Esophagus squamous epithelium (tissue), 5 donors: ENCODE measurements at regions not wholly inside any gene's neighbourhood (a gene's known extent, or its start where the extent isn't known, plus 50 kb on each side); places are given as distances from the start of the nearest gene placed in this dataset.
"Not testable (repeated sequence)": the region's sequence is repeated elsewhere in the genome, so short reads cannot be mapped to it uniquely, and the experiment has no call there.

ENCODE experiments used
- DNase-seq: peaks from one replicate; lab custom pipeline; 2025; lab: John Stamatoyannopoulos, UW
- H3K27ac ChIP-seq, 4 donors: fragments of 200-600 bp; sonication (generic); one replicate each; pipeline ENCODE4 v1.5.1; 2016 to 2019; ENCODE audit warnings: mild to moderate bottlenecking in 1 of 4
- H3K27me3 ChIP-seq, 4 donors: fragments of 200-600 bp; sonication (generic); 1 replicate in 3 of 4; 2 replicates in 1 of 4; pipeline versions ENCODE4 v1.5.1 to v1.6.0; 2017 to 2021; ENCODE audit warnings: antibody characterized with exemption in 1 of 4
- H3K36me3 ChIP-seq, 3 donors: fragments of 200-600 bp; sonication (generic); one replicate each; pipeline ENCODE4 v1.5.1; 2016 to 2019
- H3K4me1 ChIP-seq, 3 donors: fragments of 200-600 bp; sonication (generic); one replicate each; pipeline ENCODE4 v1.5.1; 2017 to 2019
- H3K4me3 ChIP-seq, 4 donors: fragments of 200-600 bp; sonication (generic); 1 replicate in 3 of 4; 2 replicates in 1 of 4; pipeline ENCODE4 v1.5.1; 2016 to 2019; ENCODE audit warnings: mild to moderate bottlenecking in 2 of 4, moderate library complexity in 1 of 4
- H3K9me3 ChIP-seq, 3 donors: fragments of 200-600 bp; sonication (generic); one replicate each; pipeline ENCODE4 v1.5.1; 2016 to 2019
- CTCF ChIP-seq, 6 experiments: fragments of 450-650 bp in 4 of 6; fragments of 200-600 bp in 2 of 6; sonication (generic) in 2 of 6; IDR thresholded peaks; one replicate each; pipeline ENCODE4 v1.5.1; 2016 to 2019; ENCODE audit warnings: antibody characterized with exemption in 6 of 6, mild to moderate bottlenecking in 4 of 6, moderate library complexity in 4 of 6
- POLR2A ChIP-seq, 4 donors: fragments of 450-650 bp; IDR thresholded peaks; one replicate each; pipeline ENCODE4 v1.6.1; 2017; ENCODE audit warnings: antibody characterized with exemption in 4 of 4, mild to moderate bottlenecking in 4 of 4, moderate library complexity in 3 of 4
- WGBS, 2 donors: methylation state at CpG; one replicate each; pipeline ENCODE4 v1.1.5; 2018; 5-methylcytosine and 5-hydroxymethylcytosine counted together
- intact Hi-C: fragments of 100-400 bp; cut with DNase I; formaldehyde crosslinking; loops from one replicate; pipeline ENCODE4 v1.15.0; 2022
- donor health status: DM: yes; HTN: yes; CAD: no.

- Histone ChIP-seq H3K27me3 (no peaks in the 10 kb centered on the region), H3K4me3 (no peak overlapping the region), H3K9me3 (no peaks in the 10 kb centered on the region), H3K27ac (no peak overlapping the region), H3K4me1 (no peaks in the 10 kb centered on the region), H3K36me3 (no peaks in the 10 kb centered on the region)
- intact Hi-C loops: no loop called here
- no peak for DNase-seq
- TF ChIP-seq POLR2A (IDR thresholded peaks at IDR 0.05) (no peak), CTCF (IDR thresholded peaks at IDR 0.05) (no peak)
- WGBS, 2 donors: 69 to 71% methylated on average over 3 of the region's 3 CpGs
These were observed 1003.3 kb upstream of the COX7C start for GRCh38 chr5:85614489-85614888.

- no peak overlapping the region for H3K27ac ChIP-seq
- no peaks in the 10 kb centered on the region for H3K36me3 ChIP-seq
- DNase-seq: no peak
- WGBS, 2 donors: 96 to 98% methylated on average over 2 of the region's 2 CpGs
- H3K4me3 ChIP-seq: no peak overlapping the region
- intact Hi-C loops: no loop called here
- H3K9me3 ChIP-seq: no peaks in the 10 kb centered on the region
- H3K27me3 ChIP-seq: no peaks in the 10 kb centered on the region
- no peaks in the 10 kb centered on the region for H3K4me1 ChIP-seq
- TF ChIP-seq CTCF (IDR thresholded peaks at IDR 0.05) (no peak), POLR2A (IDR thresholded peaks at IDR 0.05) (no peak)
These were observed 996.1 kb upstream of the COX7C start for GRCh38 chr5:85621668-85622067.

GRCh38 chr5:85628153-85628552 lies 989.6 kb upstream of the COX7C start:
- no peak overlapping the region for H3K4me3 ChIP-seq
- H3K27ac ChIP-seq: no peak overlapping the region
- DNase-seq: no peak
- H3K27me3 ChIP-seq: no peaks in the 10 kb centered on the region
- intact Hi-C loops: no loop called here
- TF ChIP-seq CTCF (IDR thresholded peaks at IDR 0.05) (no peak), POLR2A (IDR thresholded peaks at IDR 0.05) (no peak)
- no peaks in the 10 kb centered on the region for H3K4me1 ChIP-seq
- no peaks in the 10 kb centered on the region for H3K9me3 ChIP-seq
- H3K36me3 ChIP-seq: no peaks in the 10 kb centered on the region

- H3K36me3 ChIP-seq, H3K4me3 ChIP-seq, DNase-seq, intact Hi-C loops, H3K9me3 ChIP-seq, H3K27me3 ChIP-seq, H3K27ac ChIP-seq, H3K4me1 ChIP-seq: not testable (repeated sequence)
- 59 to 87% methylated on average over 8 to 15 of the region's 25 CpGs for WGBS, 2 donors
These were observed 979.1 kb upstream of the COX7C start for GRCh38 chr5:85638495-85639125.

- intact Hi-C loops: no loop called here
- no peaks in the 10 kb centered on the region for H3K9me3 ChIP-seq
These were observed 971.7 kb upstream of the COX7C start for GRCh38 chr5:85646036-85646435.

More at GRCh38 chr5:85646036-85646435, 971.7 kb upstream of the COX7C start:
- Histone ChIP-seq H3K27ac (no peak overlapping the region), H3K36me3 (no peaks in the 10 kb centered on the region), H3K27me3 (no peaks in the 10 kb centered on the region), H3K4me1 (no peaks in the 10 kb centered on the region), H3K4me3 (no peak overlapping the region)
- no peak for TF ChIP-seq CTCF (IDR thresholded peaks at IDR 0.05)
- no peak for TF ChIP-seq POLR2A (IDR thresholded peaks at IDR 0.05)
- no peak for DNase-seq
- 60 to 82% methylated on average over 6 to 7 of the region's 7 CpGs for WGBS, 2 donors
